ENCODE measurements at regions not wholly inside any gene's neighbourhood (a gene's known extent, or its start where the extent isn't known, plus 50 kb on each side); places are given as distances from the start of the nearest gene placed in this dataset.

- Mint-ChIP-seq H3K27ac (no peak overlapping the region), H3K9me3 (peaks cover 28% of the 10 kb centered on the region), H3K4me1 (peaks cover 4% of the 10 kb centered on the region), H3K36me3 (ENCODE audit: low read depth) (peaks cover 3% of the 10 kb centered on the region), H3K4me3 (no peak overlapping the region), H3K27me3 (no peaks in the 10 kb centered on the region)
- POLR2A ChIA-PET = no interaction called here
- CTCF ChIA-PET = no interaction called here
- DNase-seq = no peak
These were observed 127.5 kb upstream of the SUCLG2 start for GRCh38 chr3:67781871-67782270.

- peaks cover 4% of the 10 kb centered on the region for H3K4me1 Mint-ChIP-seq
- H3K4me3 Mint-ChIP-seq = no peak overlapping the region
- DNase-seq = no peak
- CTCF ChIA-PET = no interaction called here
- H3K27me3 Mint-ChIP-seq = no peaks in the 10 kb centered on the region
- H3K27ac Mint-ChIP-seq = no peak overlapping the region
- H3K36me3 Mint-ChIP-seq (ENCODE audit: low read depth) = peaks cover under 1% of the 10 kb centered on the region
- peaks cover 23% of the 10 kb centered on the region for H3K9me3 Mint-ChIP-seq
- POLR2A ChIA-PET = no interaction called here
These were observed 126.8 kb upstream of the SUCLG2 start for GRCh38 chr3:67781218-67781617.

GRCh38 chr3:67774676-67775075, 120.3 kb upstream of the SUCLG2 start:
- Mint-ChIP-seq H3K36me3 (ENCODE audit: low read depth) (no peaks in the 10 kb centered on the region), H3K27ac (no peak overlapping the region), H3K4me1 (no peaks in the 10 kb centered on the region), H3K4me3 (no peak overlapping the region), H3K27me3 (peaks cover 2% of the 10 kb centered on the region), H3K9me3 (peaks cover 10% of the 10 kb centered on the region)
- DNase-seq = no peak
- CTCF ChIA-PET = interaction anchor here (1.0 kb wide), 1 partner anchor 10 kb away, joined by 3 read pairs; no protein-coding TSS in a partner anchor
- POLR2A ChIA-PET = no interaction called here

GRCh38 chr3:67765575-67765974, 111.2 kb upstream of the SUCLG2 start:
- Mint-ChIP-seq H3K27ac (no peak overlapping the region), H3K36me3 (ENCODE audit: low read depth) (peaks cover 6% of the 10 kb centered on the region), H3K4me1 (no peaks in the 10 kb centered on the region), H3K4me3 (no peak overlapping the region), H3K9me3 (peaks cover 24% of the 10 kb centered on the region), H3K27me3 (no peaks in the 10 kb centered on the region)
- CTCF ChIA-PET = no interaction called here
- POLR2A ChIA-PET = no interaction called here
- DNase-seq = no peak

- H3K4me3 Mint-ChIP-seq = no peak overlapping the region
- POLR2A ChIA-PET = interaction anchor here (0.6 kb wide), 1 partner anchor 18 kb away, joined by 4 read pairs; no protein-coding TSS in a partner anchor
- CTCF ChIA-PET = interaction anchor here (0.6 kb wide), 1 partner anchor 95 kb away, joined by 4 read pairs; no protein-coding TSS in a partner anchor
These were observed 90.9 kb upstream of the SUCLG2 start for GRCh38 chr3:67745296-67745695.

GRCh38 chr3:67744699-67745098, 90.3 kb upstream of the SUCLG2 start:
- Mint-ChIP-seq H3K36me3 (ENCODE audit: low read depth) (peaks cover 20% of the 10 kb centered on the region), H3K27me3 (no peaks in the 10 kb centered on the region), H3K27ac (no peak overlapping the region), H3K9me3 (peaks cover 14% of the 10 kb centered on the region), H3K4me1 (no peaks in the 10 kb centered on the region), H3K4me3 (no peak overlapping the region)
- POLR2A ChIA-PET = interaction anchor here (0.6 kb wide), 1 partner anchor 19 kb away, joined by 4 read pairs; no protein-coding TSS in a partner anchor
- CTCF ChIA-PET = interaction anchor here (0.6 kb wide), 1 partner anchor 94 kb away, joined by 4 read pairs; no protein-coding TSS in a partner anchor
- no peak for DNase-seq

More at GRCh38 chr3:67745296-67745695, 90.9 kb upstream of the SUCLG2 start:
- Mint-ChIP-seq H3K36me3 (ENCODE audit: low read depth) (peaks cover 22% of the 10 kb centered on the region), H3K9me3 (peaks cover 14% of the 10 kb centered on the region), H3K4me1 (no peaks in the 10 kb centered on the region), H3K27ac (no peak overlapping the region), H3K27me3 (no peaks in the 10 kb centered on the region)
- DNase-seq = no peak

GRCh38 chr3:67739851-67740250, 85.4 kb upstream of the SUCLG2 start:
- Mint-ChIP-seq H3K9me3 (peaks cover 19% of the 10 kb centered on the region), H3K4me1 (peaks cover 32% of the 10 kb centered on the region), H3K27me3 (no peaks in the 10 kb centered on the region), H3K27ac (no peak overlapping the region), H3K36me3 (ENCODE audit: low read depth) (peaks cover 24% of the 10 kb centered on the region), H3K4me3 (no peak overlapping the region)
- POLR2A ChIA-PET = no interaction called here
- CTCF ChIA-PET = interaction anchor here (0.7 kb wide), 1 partner anchor 33 kb away, joined by 3 read pairs; no protein-coding TSS in a partner anchor
- DNase-seq = no peak

- Mint-ChIP-seq H3K4me1 (peaks cover 32% of the 10 kb centered on the region), H3K27ac (peak overlapping the region; percentile 82), H3K36me3 (ENCODE audit: low read depth) (peaks cover 25% of the 10 kb centered on the region), H3K4me3 (no peak overlapping the region), H3K27me3 (no peaks in the 10 kb centered on the region), H3K9me3 (peaks cover 21% of the 10 kb centered on the region)
- no peak for DNase-seq
- ChIA-PET POLR2A (no interaction called here), CTCF (interaction anchor here (0.6 to 1.2 kb wide), 2 partner anchors 26 to 116 kb away, joined by 3 read pairs; no protein-coding TSS in a partner anchor)
These were observed 83.8 kb upstream of the SUCLG2 start for GRCh38 chr3:67737906-67738865.

GRCh38 chr3:67737140-67737539, 82.7 kb upstream of the SUCLG2 start:
- no peak for DNase-seq
- H3K27me3 Mint-ChIP-seq = no peaks in the 10 kb centered on the region
- H3K4me1 Mint-ChIP-seq = peaks cover 32% of the 10 kb centered on the region
- peak overlapping the region; percentile 82 for H3K27ac Mint-ChIP-seq
- POLR2A ChIA-PET = no interaction called here
- peaks cover 19% of the 10 kb centered on the region for H3K36me3 Mint-ChIP-seq (ENCODE audit: low read depth)
- peaks cover 20% of the 10 kb centered on the region for H3K9me3 Mint-ChIP-seq
- CTCF ChIA-PET = interaction anchor here (0.6 to 1.2 kb wide), 2 partner anchors 27 to 117 kb away, joined by 3 read pairs; no protein-coding TSS in a partner anchor
- H3K4me3 Mint-ChIP-seq = no peak overlapping the region

GRCh38 chr3:67733269-67733950, 79.0 kb upstream of the SUCLG2 start:
- CTCF ChIA-PET = no interaction called here
- H3K4me1 Mint-ChIP-seq = peaks cover 23% of the 10 kb centered on the region
- peaks cover 11% of the 10 kb centered on the region for H3K36me3 Mint-ChIP-seq (ENCODE audit: low read depth)

GRCh38 chr3:67724434-67724833, 70.0 kb upstream of the SUCLG2 start:
- ChIA-PET CTCF (interaction anchor here (1.4 kb wide), 1 partner anchor 40 kb away, joined by 5 read pairs; no protein-coding TSS in a partner anchor), POLR2A (no interaction called here)
- Mint-ChIP-seq H3K9me3 (peaks cover 29% of the 10 kb centered on the region), H3K4me3 (no peak overlapping the region), H3K4me1 (peaks cover 5% of the 10 kb centered on the region), H3K27me3 (no peaks in the 10 kb centered on the region), H3K27ac (no peak overlapping the region), H3K36me3 (ENCODE audit: low read depth) (peaks cover 15% of the 10 kb centered on the region)
- no peak for DNase-seq

More at GRCh38 chr3:67733269-67733950, 79.0 kb upstream of the SUCLG2 start:
- POLR2A ChIA-PET = no interaction called here
- no peaks in the 10 kb centered on the region for H3K27me3 Mint-ChIP-seq
- no peak overlapping the region for H3K4me3 Mint-ChIP-seq
- H3K9me3 Mint-ChIP-seq = peaks cover 15% of the 10 kb centered on the region
- H3K27ac Mint-ChIP-seq = no peak overlapping the region
- no peak for DNase-seq

- CTCF ChIA-PET = interaction anchor here (1.4 kb wide), 1 partner anchor 40 kb away, joined by 5 read pairs; no protein-coding TSS in a partner anchor
- Mint-ChIP-seq H3K4me1 (peaks cover 5% of the 10 kb centered on the region), H3K27ac (no peak overlapping the region), H3K36me3 (ENCODE audit: low read depth) (peaks cover 15% of the 10 kb centered on the region), H3K27me3 (no peaks in the 10 kb centered on the region), H3K9me3 (peaks cover 29% of the 10 kb centered on the region), H3K4me3 (no peak overlapping the region)
- no peak for DNase-seq
- POLR2A ChIA-PET = no interaction called here
These were observed 69.5 kb upstream of the SUCLG2 start for GRCh38 chr3:67723863-67724262.

- DNase-seq = no peak
- H3K4me3 Mint-ChIP-seq = no peak overlapping the region
- H3K9me3 Mint-ChIP-seq = peaks cover 19% of the 10 kb centered on the region
- H3K27me3 Mint-ChIP-seq = no peaks in the 10 kb centered on the region
- ChIA-PET CTCF (no interaction called here), POLR2A (no interaction called here)
- H3K4me1 Mint-ChIP-seq = peaks cover 3% of the 10 kb centered on the region
- peaks cover 14% of the 10 kb centered on the region for H3K36me3 Mint-ChIP-seq (ENCODE audit: low read depth)
- no peak overlapping the region for H3K27ac Mint-ChIP-seq
These were observed 64.9 kb upstream of the SUCLG2 start for GRCh38 chr3:67719333-67719732.

Measured in activated CD4-positive, alpha-beta T cell treated with anti-CD3 and anti-CD28 coated beads, Interleukin-2, amount 10 ng/mL, durations not matched to agents 7 days and 5 days (primary cell).